WTC11 (cell line): ENCODE measurements at regions not wholly inside any gene's neighbourhood (a gene's known extent, or its start where the extent isn't known, plus 50 kb on each side); places are given as distances from the start of the nearest gene placed in this dataset.
A peak's percentile ranks its signal among the peaks of the same experiment; 100 is the strongest.

ENCODE experiments used
- ATAC-seq: fragments of 200-7000 bp; cut with Tn5 transposase; 2 replicates; pipeline ENCODE4 v1.10.0; 2021; ENCODE audit warnings: mild to moderate bottlenecking, moderate library complexity
- CTCF ChIA-PET: fragments of 300-600 bp; sonication (Branson Sonifier 250); formaldehyde crosslinking; loops from one replicate; lab custom pipeline; 2021; ENCODE audit warnings: antibody characterized with exemption; lab: Charles Lee
- POLR2A ChIA-PET: fragments of 350-600 bp; sonication (Branson Sonifier 250); formaldehyde crosslinking; loops from one replicate; lab custom pipeline; 2021; ENCODE audit warnings: antibody characterized with exemption; lab: Charles Lee
- DNase-seq: peaks from one replicate; pipeline ENCODE4 v3.0.0; 2021; ENCODE audit warnings: low spot score
- H3K27ac Mint-ChIP-seq: 2 replicates; pipeline ENCODE4 v1.8.0; 2021; ENCODE audit warnings: mixed read lengths
- H3K27me3 Mint-ChIP-seq: 2 replicates; pipeline ENCODE4 v1.8.0; 2021; ENCODE audit warnings: low read depth, mild to moderate bottlenecking, moderate library complexity, mixed read lengths
- H3K36me3 Mint-ChIP-seq: 2 replicates; pipeline ENCODE4 v1.8.0; 2021; ENCODE audit warnings: mixed read lengths
- H3K4me1 Mint-ChIP-seq: 2 replicates; pipeline ENCODE4 v1.8.0; 2022; ENCODE audit warnings: mixed read lengths
- H3K4me3 Mint-ChIP-seq: 2 replicates; pipeline ENCODE4 v1.8.0; 2021; ENCODE audit warnings: mild to moderate bottlenecking, moderate library complexity, mixed read lengths
- H3K9me3 Mint-ChIP-seq: 2 replicates; pipeline ENCODE4 v1.8.0; 2021; ENCODE audit warnings: mixed read lengths
- CREM ChIP-seq: sonication (generic); formaldehyde crosslinking; IDR thresholded peaks from 2 replicates; pipeline ENCODE4 v1.8.1; 2022; ENCODE audit warnings: mild to moderate bottlenecking, missing genetic modification reagents, moderate library complexity
- ESRRA ChIP-seq: sonication (generic); formaldehyde crosslinking; IDR thresholded peaks from 2 replicates; pipeline ENCODE4 v1.8.1; 2022; ENCODE audit warnings: mild to moderate bottlenecking, missing genetic modification reagents, borderline replicate concordance
- FOXJ3 ChIP-seq: sonication (generic); formaldehyde crosslinking; IDR thresholded peaks from 2 replicates; pipeline ENCODE4 v1.9.0; 2021; ENCODE audit warnings: missing genetic modification reagents, mild to moderate bottlenecking, borderline replicate concordance
- GABPB1 ChIP-seq: sonication (generic); formaldehyde crosslinking; IDR thresholded peaks from 2 replicates; pipeline ENCODE4 v1.8.1; 2023; ENCODE audit warnings: mild to moderate bottlenecking, missing genetic modification reagents
- MXD4 ChIP-seq: fragments of 250-450 bp; sonication (Bioruptor Pico); IDR thresholded peaks from 2 replicates; pipeline ENCODE4 v1.8.0; 2021; ENCODE audit warnings: mild to moderate bottlenecking, moderate library complexity, borderline replicate concordance
- NFE2L1 ChIP-seq: sonication (generic); formaldehyde crosslinking; IDR thresholded peaks from 2 replicates; pipeline ENCODE4 v1.8.1; 2023; ENCODE audit warnings: missing genetic modification reagents
- NR2C2 ChIP-seq: sonication (generic); formaldehyde crosslinking; IDR thresholded peaks from 2 replicates; pipeline ENCODE4 v1.8.0; 2022; ENCODE audit warnings: mild to moderate bottlenecking, missing genetic modification reagents
- TEAD1 ChIP-seq: sonication (generic); formaldehyde crosslinking; IDR thresholded peaks from 2 replicates; pipeline ENCODE4 v1.8.0; 2022; ENCODE audit warnings: mild to moderate bottlenecking, missing genetic modification reagents
- TEAD4 ChIP-seq: sonication (generic); formaldehyde crosslinking; IDR thresholded peaks from 2 replicates; pipeline ENCODE4 v1.8.0; 2022; ENCODE audit warnings: mild to moderate bottlenecking, missing genetic modification reagents
- USF2 ChIP-seq: sonication (generic); formaldehyde crosslinking; IDR thresholded peaks from 2 replicates; pipeline ENCODE4 v1.8.1; 2023; ENCODE audit warnings: mild to moderate bottlenecking, missing genetic modification reagents, moderate library complexity
- ZNF121 ChIP-seq: sonication (generic); formaldehyde crosslinking; IDR thresholded peaks from 2 replicates; pipeline ENCODE4 v1.8.0; 2023; ENCODE audit warnings: missing genetic modification reagents
- ZNF232 ChIP-seq: sonication (generic); formaldehyde crosslinking; IDR thresholded peaks from 2 replicates; pipeline ENCODE4 v1.8.0; 2022; ENCODE audit warnings: mild to moderate bottlenecking, missing genetic modification reagents
- ZNF423 ChIP-seq: fragments of 250-450 bp; sonication (Bioruptor Pico); IDR thresholded peaks from 2 replicates; pipeline ENCODE4 v2.1.2; 2022; ENCODE audit warnings: mild to moderate bottlenecking, moderate library complexity
- ZNF671 ChIP-seq: fragments of 250-450 bp; sonication (Bioruptor Pico); IDR thresholded peaks from 2 replicates; pipeline ENCODE4 v1.8.0; 2021; ENCODE audit warnings: mild to moderate bottlenecking
- TF ChIP-seq, protein P1 (sequence below): sonication (generic); formaldehyde crosslinking; IDR thresholded peaks from 2 replicates; pipeline ENCODE4 v1.8.0; 2023; ENCODE audit warnings: missing genetic modification reagents, mild to moderate bottlenecking, borderline replicate concordance
- TF ChIP-seq, protein P2 (sequence below): fragments of 250-450 bp; sonication (Bioruptor Pico); conservative IDR thresholded peaks from 2 replicates; pipeline ENCODE4 v1.9.0; 2021; ENCODE audit warnings: mild to moderate bottlenecking
- TF ChIP-seq, protein P3 (sequence below): fragments of 250-450 bp; sonication (Bioruptor Pico); IDR thresholded peaks from 2 replicates; pipeline ENCODE4 v1.9.0; 2021; ENCODE audit warnings: mild to moderate bottlenecking

DNA sequence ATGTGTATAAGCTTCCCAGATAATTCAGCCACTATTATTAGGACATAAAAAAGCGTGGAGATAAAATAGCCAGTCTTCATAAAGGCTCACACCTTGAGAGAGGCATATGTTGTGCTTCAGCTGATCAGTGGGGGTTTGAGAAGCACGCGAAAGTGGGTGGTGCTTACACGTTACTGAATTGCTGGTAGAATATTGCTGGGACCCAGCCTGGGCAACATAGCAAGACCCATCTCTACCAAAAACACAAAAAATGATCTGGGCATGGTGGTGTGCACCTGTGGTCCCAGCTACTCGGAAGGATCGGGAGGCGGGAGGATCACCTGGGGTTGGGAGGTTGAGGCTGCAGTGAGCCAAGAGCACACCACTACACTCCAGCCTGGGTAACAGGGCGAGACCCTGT lies 74.9 kb upstream of the MBOAT2 start:
- Mint-ChIP-seq H3K4me1 (peaks cover 26% of the 10 kb centered on the region), H3K27ac (no peak overlapping the region), H3K27me3 (peaks cover 45% of the 10 kb centered on the region), H3K36me3 (peaks cover 16% of the 10 kb centered on the region), H3K9me3 (peaks cover 29% of the 10 kb centered on the region), H3K4me3 (no peak overlapping the region)
- ATAC-seq: no peak
- CTCF ChIA-PET: no interaction called here
- POLR2A ChIA-PET: no interaction called here
- DNase-seq: no peak
- TF ChIP-seq GABPB1 (CRISPR knock-in tag) (no peak), ESRRA (CRISPR knock-in tag) (no peak), ZNF121 (CRISPR knock-in tag) (peak; percentile 71; the same call in 1 of the 2 replicates), TEAD1 (CRISPR knock-in tag) (no peak), ZNF232 (CRISPR knock-in tag) (no peak), ZNF671 (CRISPR knock-in tag) (no peak)
- TF ChIP-seq, all 79 proteins: peak for 1

GRCh38 chr2:9077691-9078090 lies 74.2 kb upstream of the MBOAT2 start:
- Mint-ChIP-seq H3K4me1 (peaks cover 26% of the 10 kb centered on the region), H3K27ac (no peak overlapping the region), H3K4me3 (no peak overlapping the region), H3K36me3 (peaks cover 16% of the 10 kb centered on the region), H3K9me3 (peaks cover 23% of the 10 kb centered on the region), H3K27me3 (peaks cover 50% of the 10 kb centered on the region)
- DNase-seq (no peak), ATAC-seq (no peak)
- POLR2A ChIA-PET: no interaction called here
- no peak for TF ChIP-seq USF2
- no peak for TF ChIP-seq ZNF671 (CRISPR knock-in tag)
- no peak for TF ChIP-seq TEAD4 (CRISPR knock-in tag)
- TF ChIP-seq NR2C2 (CRISPR knock-in tag): no peak
- TF ChIP-seq, protein P1, sequence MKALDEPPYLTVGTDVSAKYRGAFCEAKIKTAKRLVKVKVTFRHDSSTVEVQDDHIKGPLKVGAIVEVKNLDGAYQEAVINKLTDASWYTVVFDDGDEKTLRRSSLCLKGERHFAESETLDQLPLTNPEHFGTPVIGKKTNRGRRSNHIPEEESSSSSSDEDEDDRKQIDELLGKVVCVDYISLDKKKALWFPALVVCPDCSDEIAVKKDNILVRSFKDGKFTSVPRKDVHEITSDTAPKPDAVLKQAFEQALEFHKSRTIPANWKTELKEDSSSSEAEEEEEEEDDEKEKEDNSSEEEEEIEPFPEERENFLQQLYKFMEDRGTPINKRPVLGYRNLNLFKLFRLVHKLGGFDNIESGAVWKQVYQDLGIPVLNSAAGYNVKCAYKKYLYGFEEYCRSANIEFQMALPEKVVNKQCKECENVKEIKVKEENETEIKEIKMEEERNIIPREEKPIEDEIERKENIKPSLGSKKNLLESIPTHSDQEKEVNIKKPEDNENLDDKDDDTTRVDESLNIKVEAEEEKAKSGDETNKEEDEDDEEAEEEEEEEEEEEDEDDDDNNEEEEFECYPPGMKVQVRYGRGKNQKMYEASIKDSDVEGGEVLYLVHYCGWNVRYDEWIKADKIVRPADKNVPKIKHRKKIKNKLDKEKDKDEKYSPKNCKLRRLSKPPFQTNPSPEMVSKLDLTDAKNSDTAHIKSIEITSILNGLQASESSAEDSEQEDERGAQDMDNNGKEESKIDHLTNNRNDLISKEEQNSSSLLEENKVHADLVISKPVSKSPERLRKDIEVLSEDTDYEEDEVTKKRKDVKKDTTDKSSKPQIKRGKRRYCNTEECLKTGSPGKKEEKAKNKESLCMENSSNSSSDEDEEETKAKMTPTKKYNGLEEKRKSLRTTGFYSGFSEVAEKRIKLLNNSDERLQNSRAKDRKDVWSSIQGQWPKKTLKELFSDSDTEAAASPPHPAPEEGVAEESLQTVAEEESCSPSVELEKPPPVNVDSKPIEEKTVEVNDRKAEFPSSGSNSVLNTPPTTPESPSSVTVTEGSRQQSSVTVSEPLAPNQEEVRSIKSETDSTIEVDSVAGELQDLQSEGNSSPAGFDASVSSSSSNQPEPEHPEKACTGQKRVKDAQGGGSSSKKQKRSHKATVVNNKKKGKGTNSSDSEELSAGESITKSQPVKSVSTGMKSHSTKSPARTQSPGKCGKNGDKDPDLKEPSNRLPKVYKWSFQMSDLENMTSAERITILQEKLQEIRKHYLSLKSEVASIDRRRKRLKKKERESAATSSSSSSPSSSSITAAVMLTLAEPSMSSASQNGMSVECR (CRISPR knock-in tag): no peak
- no peak for TF ChIP-seq ZNF423
- TF ChIP-seq, protein P2, sequence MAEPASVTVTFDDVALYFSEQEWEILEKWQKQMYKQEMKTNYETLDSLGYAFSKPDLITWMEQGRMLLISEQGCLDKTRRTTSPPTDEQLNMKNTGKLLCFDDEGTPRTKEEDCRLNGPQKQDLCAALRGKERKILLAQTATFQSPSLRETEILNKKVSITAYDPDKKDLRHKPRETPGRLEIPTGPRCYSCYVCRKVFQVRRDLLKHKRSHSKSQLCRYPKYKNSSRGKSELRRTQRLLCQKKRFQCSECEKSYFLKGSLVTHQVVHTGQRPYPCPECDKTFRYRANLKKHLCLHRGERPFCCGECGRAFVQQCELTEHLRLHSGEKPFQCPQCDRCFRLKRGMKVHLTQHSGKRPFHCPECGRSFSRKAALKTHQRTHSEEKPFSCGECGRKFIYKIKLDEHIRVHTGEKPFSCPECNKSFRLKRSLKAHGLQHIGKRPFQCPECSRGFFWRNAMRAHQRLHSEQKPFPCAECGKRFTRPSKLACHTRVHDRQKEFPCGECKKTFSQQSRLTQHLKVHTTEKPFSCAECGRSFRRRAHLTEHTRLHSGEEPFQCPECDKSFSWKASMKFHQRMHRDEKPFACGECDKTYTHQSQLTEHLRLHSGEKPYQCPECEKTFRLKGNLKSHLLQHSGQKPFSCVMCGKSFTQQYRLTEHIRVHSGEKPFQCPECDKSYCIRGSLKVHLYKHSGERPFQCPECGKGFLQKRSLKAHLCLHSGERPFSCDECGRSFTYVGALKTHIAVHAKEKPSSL (CRISPR knock-in tag): no peak
- TF ChIP-seq FOXJ3: no peak
- TF ChIP-seq CREM (CRISPR knock-in tag): no peak
- TF ChIP-seq, protein P3, sequence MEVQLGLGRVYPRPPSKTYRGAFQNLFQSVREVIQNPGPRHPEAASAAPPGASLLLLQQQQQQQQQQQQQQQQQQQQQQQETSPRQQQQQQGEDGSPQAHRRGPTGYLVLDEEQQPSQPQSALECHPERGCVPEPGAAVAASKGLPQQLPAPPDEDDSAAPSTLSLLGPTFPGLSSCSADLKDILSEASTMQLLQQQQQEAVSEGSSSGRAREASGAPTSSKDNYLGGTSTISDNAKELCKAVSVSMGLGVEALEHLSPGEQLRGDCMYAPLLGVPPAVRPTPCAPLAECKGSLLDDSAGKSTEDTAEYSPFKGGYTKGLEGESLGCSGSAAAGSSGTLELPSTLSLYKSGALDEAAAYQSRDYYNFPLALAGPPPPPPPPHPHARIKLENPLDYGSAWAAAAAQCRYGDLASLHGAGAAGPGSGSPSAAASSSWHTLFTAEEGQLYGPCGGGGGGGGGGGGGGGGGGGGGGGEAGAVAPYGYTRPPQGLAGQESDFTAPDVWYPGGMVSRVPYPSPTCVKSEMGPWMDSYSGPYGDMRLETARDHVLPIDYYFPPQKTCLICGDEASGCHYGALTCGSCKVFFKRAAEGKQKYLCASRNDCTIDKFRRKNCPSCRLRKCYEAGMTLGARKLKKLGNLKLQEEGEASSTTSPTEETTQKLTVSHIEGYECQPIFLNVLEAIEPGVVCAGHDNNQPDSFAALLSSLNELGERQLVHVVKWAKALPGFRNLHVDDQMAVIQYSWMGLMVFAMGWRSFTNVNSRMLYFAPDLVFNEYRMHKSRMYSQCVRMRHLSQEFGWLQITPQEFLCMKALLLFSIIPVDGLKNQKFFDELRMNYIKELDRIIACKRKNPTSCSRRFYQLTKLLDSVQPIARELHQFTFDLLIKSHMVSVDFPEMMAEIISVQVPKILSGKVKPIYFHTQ (CRISPR knock-in tag): no peak
- no peak for TF ChIP-seq MXD4 (CRISPR knock-in tag)
- no peak for TF ChIP-seq NFE2L1 (CRISPR knock-in tag)
- CTCF ChIA-PET: no interaction called here
